Pancreas (tissue), 10 donors: ENCODE measurements at regions not wholly inside any gene's neighbourhood (a gene's known extent, or its start where the extent isn't known, plus 50 kb on each side); places are given as distances from the start of the nearest gene placed in this dataset.
"Not testable (repeated sequence)": the region's sequence is repeated elsewhere in the genome, so short reads cannot be mapped to it uniquely, and the experiment has no call there.

Experiments used
- ATAC-seq, 4 donors: fragments of 200-7000 bp; cut with Tn5 transposase; one replicate each; pipeline versions ENCODE4 v1.8.0 to v1.9.1; 2020; ENCODE audit warnings: mild to moderate bottlenecking in 4 of 4, moderate library complexity in 4 of 4
- DNase-seq, 6 donors: peaks; one replicate each; pipeline ENCODE4 v3.0.0-alpha.2; 2020
- FAIRE-seq: peaks from 2 replicates; lab custom pipeline; 2012; peaks lifted over from hg19 to GRCh38; lab: Jason Lieb, UNC
- H3K27ac ChIP-seq, 4 donors: fragments of 200-600 bp; sonication (generic); 1 replicate in 3 of 4; 2 replicates in 1 of 4; pipeline versions ENCODE4 v1.5.0 to v1.8.0; 2020
- H3K27me3 ChIP-seq, 4 donors: fragments of 200-600 bp; one replicate each; pipeline ENCODE4 v1.8.0; 2021
- H3K36me3 ChIP-seq, 3 donors: fragments of 200-600 bp; sonication (generic) in 1 of 3; one replicate each; pipeline versions ENCODE4 v1.5.0 to v1.8.0; 2020 to 2021
- H3K4me1 ChIP-seq, 3 donors: fragments of 200-600 bp; one replicate each; pipeline ENCODE4 v1.8.0; 2021
- H3K4me3 ChIP-seq, 4 donors: fragments of 200-600 bp; sonication (generic) in 2 of 4; one replicate each; pipeline versions ENCODE4 v1.5.0 to v1.8.0; 2020 to 2021
- H3K9me3 ChIP-seq, 4 donors: fragments of 200-600 bp; one replicate each; pipeline ENCODE4 v1.8.0; 2021
- CTCF ChIP-seq, 4 donors: fragments of 200-600 bp; sonication (generic) in 3 of 4; IDR thresholded peaks; one replicate each; pipeline versions ENCODE4 v1.5.0 to v1.8.0; 2021; ENCODE audit warnings: antibody characterized with exemption in 4 of 4
- WGBS, 2 donors: extraction: QIAGEN DNeasy Blood & Tissue Kit; methylation state at CpG; one replicate each; pipeline ENCODE4 v1.1.7; 2013; 5-methylcytosine and 5-hydroxymethylcytosine counted together
- intact Hi-C, 3 donors: fragments of 100-400 bp; cut with DNase I; formaldehyde crosslinking; loops; one replicate each; pipeline versions ENCODE4 v1.11.1 to v1.14.2; 2022
- donor health status: healthy with polysubstance abuse.
- donor health status: DM: no; HTN: no; CAD: no; lungs with moderate emphysema.
- donor health status: DM: no; HTN: no; CAD: no.
- donor health status: control.
- donor health status: control.
- donor health status: Bipolar disorder and iron deficiency.
- donor health status: DM: yes; HTN: yes; CAD: no.
- donor health status: DM: no; HTN: no; CAD: no.
- donor health status: DM: no; HTN: no; CAD: no.
- donor health status: DM: yes; HTN: yes; CAD: no.

- H3K4me1 ChIP-seq, result no peaks in the 10 kb centered on the region
- 81 to 82% methylated on average over 4 of the region's 4 CpGs for WGBS, 2 donors
- no peak for ATAC-seq
- no peak for FAIRE-seq
- no peaks in the 10 kb centered on the region for H3K9me3 ChIP-seq
- no peak overlapping the region for H3K4me3 ChIP-seq
- no peak for TF ChIP-seq CTCF (IDR thresholded peaks at IDR 0.05)
- no peak for DNase-seq
- H3K36me3 ChIP-seq, result no peaks in the 10 kb centered on the region
- no peak overlapping the region for H3K27ac ChIP-seq
- intact Hi-C loops, result no loop called here
- H3K27me3 ChIP-seq, result no peaks in the 10 kb centered on the region
These were observed 159.3 kb upstream of the MDFIC2 start for GRCh38 chr3:70471464-70472342.

- ATAC-seq, result no peak
- no peak overlapping the region for H3K27ac ChIP-seq
- no peaks in the 10 kb centered on the region for H3K9me3 ChIP-seq
- no peak for FAIRE-seq
- WGBS, 2 donors, result 73 to 76% methylated on average over 7 of the region's 7 CpGs
- H3K4me3 ChIP-seq, result no peak overlapping the region
- H3K27me3 ChIP-seq, result no peaks in the 10 kb centered on the region
- no peak for TF ChIP-seq CTCF (IDR thresholded peaks at IDR 0.05)
- DNase-seq, result no peak
- intact Hi-C loops, result no loop called here
- H3K4me1 ChIP-seq, result no peaks in the 10 kb centered on the region
- H3K36me3 ChIP-seq, result no peaks in the 10 kb centered on the region
These were observed 153.7 kb upstream of the MDFIC2 start for GRCh38 chr3:70466096-70466495.

- no peak for TF ChIP-seq CTCF (IDR thresholded peaks at IDR 0.05)
- intact Hi-C loops, result no loop called here
- WGBS, 2 donors, result 67 to 77% methylated on average over 5 of the region's 5 CpGs
- H3K27ac ChIP-seq, result no peak overlapping the region
- FAIRE-seq, result no peak
- no peaks in the 10 kb centered on the region for H3K4me1 ChIP-seq
- H3K4me3 ChIP-seq, result no peak overlapping the region
- no peaks in the 10 kb centered on the region for H3K27me3 ChIP-seq
- H3K36me3 ChIP-seq, result no peaks in the 10 kb centered on the region
- ATAC-seq, result no peak
- no peaks in the 10 kb centered on the region for H3K9me3 ChIP-seq
- no peak for DNase-seq
These were observed 152.4 kb upstream of the MDFIC2 start for GRCh38 chr3:70464876-70465275.

GRCh38 chr3:70464465-70464864 lies 152.0 kb upstream of the MDFIC2 start:
- Histone ChIP-seq H3K4me3 (no peak overlapping the region), H3K9me3 (no peaks in the 10 kb centered on the region), H3K27me3 (no peaks in the 10 kb centered on the region), H3K4me1 (no peaks in the 10 kb centered on the region), H3K27ac (no peak overlapping the region), H3K36me3 (no peaks in the 10 kb centered on the region)
- TF ChIP-seq CTCF (IDR thresholded peaks at IDR 0.05), result no peak
- 76 to 85% methylated on average over 5 of the region's 5 CpGs for WGBS, 2 donors
- ATAC-seq, result no peak
- DNase-seq, result no peak
- intact Hi-C loops, result no loop called here
- FAIRE-seq, result no peak

GRCh38 chr3:70450220-70450619 lies 137.8 kb upstream of the MDFIC2 start:
- H3K9me3 ChIP-seq, ATAC-seq, H3K27ac ChIP-seq, DNase-seq, H3K4me3 ChIP-seq, FAIRE-seq, intact Hi-C loops, H3K27me3 ChIP-seq, H3K4me1 ChIP-seq, H3K36me3 ChIP-seq: not testable (repeated sequence)
- WGBS, 2 donors, result 58 to 64% methylated on average over 2 of the region's 2 CpGs

GRCh38 chr3:70435422-70435821 lies 123.0 kb upstream of the MDFIC2 start:
- H3K27ac ChIP-seq, H3K4me3 ChIP-seq, DNase-seq, H3K4me1 ChIP-seq, H3K9me3 ChIP-seq, H3K27me3 ChIP-seq, ATAC-seq, intact Hi-C loops, FAIRE-seq, H3K36me3 ChIP-seq: not testable (repeated sequence)
- WGBS, 2 donors, result 5 to 20% methylated on average over 2 of the region's 2 CpGs
